Sigmoid colon (tissue), 6 donors: ENCODE measurements at regions not wholly inside any gene's neighbourhood (a gene's known extent, or its start where the extent isn't known, plus 50 kb on each side); places are given as distances from the start of the nearest gene placed in this dataset.

Source experiments
- DNase-seq: peaks from one replicate; pipeline ENCODE4 v3.0.0-alpha.2; 2019
- H3K27ac ChIP-seq, 4 donors: fragments of 200-600 bp; sonication (generic); one replicate each; pipeline ENCODE4 v1.5.1; 2016 to 2019; ENCODE audit warnings: mild to moderate bottlenecking in 1 of 4
- H3K27me3 ChIP-seq, 3 donors: fragments of 200-600 bp; sonication (generic); one replicate each; pipeline ENCODE4 v1.5.1; 2019; ENCODE audit warnings: mild to moderate bottlenecking in 1 of 3
- H3K36me3 ChIP-seq, 4 donors: fragments of 200-600 bp; sonication (generic); one replicate each; pipeline ENCODE4 v1.5.1; 2016 to 2019
- H3K4me1 ChIP-seq, 4 donors: fragments of 200-600 bp; sonication (generic); one replicate each; pipeline ENCODE4 v1.5.1; 2017 to 2019
- H3K4me3 ChIP-seq, 4 donors: fragments of 200-600 bp; sonication (generic); one replicate each; pipeline ENCODE4 v1.5.1; 2017 to 2019; ENCODE audit warnings: mild to moderate bottlenecking in 2 of 4, moderate library complexity in 1 of 4
- H3K9me3 ChIP-seq, 4 donors: fragments of 200-600 bp in 3 of 4; sonication (generic) in 3 of 4; one replicate each; pipeline versions ENCODE4 v1.5.1 to v1.6.1; 2013 to 2019
- EP300 ChIP-seq, 4 donors: sonication (generic); formaldehyde crosslinking; IDR thresholded peaks; one replicate each; pipeline ENCODE4 v1.6.1; 2017; ENCODE audit warnings: antibody characterized with exemption in 4 of 4
- POLR2A ChIP-seq, 2 donors: fragments of 450-650 bp; IDR thresholded peaks; one replicate each; pipeline ENCODE4 v1.6.1; 2016; ENCODE audit warnings: antibody characterized with exemption in 2 of 2, mild to moderate bottlenecking in 2 of 2, moderate library complexity in 2 of 2
- POLR2AphosphoS5 ChIP-seq, 4 donors: sonication (generic); formaldehyde crosslinking; IDR thresholded peaks; one replicate each; pipeline ENCODE4 v1.6.1; 2017; ENCODE audit warnings: antibody characterized with exemption in 4 of 4
- WGBS, 2 donors: extraction: QIAGEN DNeasy Blood & Tissue Kit; methylation state at CpG; one replicate each; pipeline ENCODE4 v1.1.7; 2013; 5-methylcytosine and 5-hydroxymethylcytosine counted together
- intact Hi-C: fragments of 100-400 bp; cut with DNase I; formaldehyde crosslinking; loops from one replicate; pipeline ENCODE4 v1.15.1; 2023
- TF ChIP-seq, protein P1 (sequence below), 4 experiments: fragments of 450-650 bp in 3 of 4; fragments of 200-600 bp in 1 of 4; IDR thresholded peaks; one replicate each; pipeline ENCODE4 v1.5.1; 2016 to 2019; ENCODE audit warnings: antibody characterized with exemption in 4 of 4, mild to moderate bottlenecking in 3 of 4, moderate library complexity in 2 of 4
- donor health status: healthy with polysubstance abuse.
- donor health status: healthy.

DNA sequence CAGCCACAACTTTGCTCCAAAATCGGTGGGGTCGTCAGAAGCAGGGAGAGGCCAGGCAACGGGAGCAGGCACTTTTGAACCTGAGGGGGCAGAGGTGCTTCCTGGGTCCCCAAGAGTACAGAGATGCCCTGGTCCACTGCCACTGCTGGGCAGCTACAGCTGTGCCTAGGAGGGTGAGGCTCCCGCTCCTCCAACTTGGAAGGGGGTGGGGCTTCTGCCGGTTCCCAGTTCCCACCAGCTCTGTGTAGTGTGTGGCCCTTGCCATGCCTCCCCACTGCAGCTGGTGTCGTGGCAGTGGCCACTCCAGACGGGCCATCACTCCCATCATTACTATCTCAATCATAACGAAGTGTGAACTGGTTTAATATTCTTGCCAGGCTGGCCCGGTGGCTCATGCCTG, 1496.3 kb downstream of the PCDH7 start:
- DNase-seq: no peak
- no peaks in the 10 kb centered on the region for H3K36me3 ChIP-seq
- no peaks in the 10 kb centered on the region for H3K27me3 ChIP-seq
- no peak overlapping the region for H3K4me3 ChIP-seq
- 88 to 91% methylated on average over 9 of the region's 9 CpGs for WGBS, 2 donors
- H3K27ac ChIP-seq: no peak overlapping the region
- no peaks in the 10 kb centered on the region for H3K4me1 ChIP-seq
- intact Hi-C loops: no loop called here
- TF ChIP-seq EP300 (IDR thresholded peaks at IDR 0.05) (no peak), POLR2AphosphoS5 (IDR thresholded peaks at IDR 0.05) (no peak), POLR2A (IDR thresholded peaks at IDR 0.05) (no peak)
- TF ChIP-seq, protein P1, sequence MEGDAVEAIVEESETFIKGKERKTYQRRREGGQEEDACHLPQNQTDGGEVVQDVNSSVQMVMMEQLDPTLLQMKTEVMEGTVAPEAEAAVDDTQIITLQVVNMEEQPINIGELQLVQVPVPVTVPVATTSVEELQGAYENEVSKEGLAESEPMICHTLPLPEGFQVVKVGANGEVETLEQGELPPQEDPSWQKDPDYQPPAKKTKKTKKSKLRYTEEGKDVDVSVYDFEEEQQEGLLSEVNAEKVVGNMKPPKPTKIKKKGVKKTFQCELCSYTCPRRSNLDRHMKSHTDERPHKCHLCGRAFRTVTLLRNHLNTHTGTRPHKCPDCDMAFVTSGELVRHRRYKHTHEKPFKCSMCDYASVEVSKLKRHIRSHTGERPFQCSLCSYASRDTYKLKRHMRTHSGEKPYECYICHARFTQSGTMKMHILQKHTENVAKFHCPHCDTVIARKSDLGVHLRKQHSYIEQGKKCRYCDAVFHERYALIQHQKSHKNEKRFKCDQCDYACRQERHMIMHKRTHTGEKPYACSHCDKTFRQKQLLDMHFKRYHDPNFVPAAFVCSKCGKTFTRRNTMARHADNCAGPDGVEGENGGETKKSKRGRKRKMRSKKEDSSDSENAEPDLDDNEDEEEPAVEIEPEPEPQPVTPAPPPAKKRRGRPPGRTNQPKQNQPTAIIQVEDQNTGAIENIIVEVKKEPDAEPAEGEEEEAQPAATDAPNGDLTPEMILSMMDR (IDR thresholded peaks at IDR 0.05): no peak
- no peaks in the 10 kb centered on the region for H3K9me3 ChIP-seq

DNA sequence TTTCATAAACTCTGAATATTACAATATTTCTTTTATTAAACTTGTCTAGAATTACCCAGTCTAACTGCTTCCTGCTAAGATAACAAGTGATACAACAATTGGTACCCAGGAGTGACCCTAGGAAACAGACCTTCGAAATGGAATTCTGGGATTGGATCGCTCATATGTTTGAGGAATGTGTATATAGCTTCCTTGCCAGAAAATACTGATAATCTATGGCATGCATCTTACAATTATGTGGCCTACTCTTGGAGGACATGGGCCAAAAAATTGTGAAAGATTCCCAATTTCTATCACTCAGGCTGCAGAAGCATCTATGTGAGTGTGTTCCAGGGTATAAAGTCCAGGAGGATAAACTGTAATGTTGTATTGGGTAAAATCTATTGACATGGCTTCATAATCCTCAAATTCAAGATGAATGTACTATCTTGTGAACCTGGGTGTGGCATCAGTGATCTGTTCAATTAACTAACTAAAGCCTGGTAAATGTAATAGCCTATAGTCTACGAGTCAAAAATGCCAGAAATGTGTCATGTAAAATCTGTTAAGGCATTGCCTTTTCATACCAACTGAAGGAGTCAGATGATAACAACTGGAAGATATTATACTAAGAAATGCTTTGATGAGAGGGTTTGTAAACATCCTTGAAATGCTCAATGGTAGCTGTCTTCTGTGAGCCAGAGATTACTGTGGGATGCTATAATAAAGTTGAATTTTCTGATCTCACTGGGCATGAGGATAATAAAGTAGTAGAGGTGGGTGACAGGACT, 1499.3 kb downstream of the PCDH7 start:
- Histone ChIP-seq H3K4me3 (no peak overlapping the region), H3K36me3 (no peaks in the 10 kb centered on the region), H3K27me3 (no peaks in the 10 kb centered on the region), H3K27ac (no peak overlapping the region), H3K4me1 (no peaks in the 10 kb centered on the region), H3K9me3 (peaks cover 0 to 4% (median 0%) of the 10 kb centered on the region in 4 donors)
- intact Hi-C loops: no loop called here
- 57 to 86% methylated on average over 3 of the region's 3 CpGs for WGBS, 2 donors
- DNase-seq: no peak
- TF ChIP-seq POLR2A (IDR thresholded peaks at IDR 0.05) (no peak), EP300 (IDR thresholded peaks at IDR 0.05) (no peak), POLR2AphosphoS5 (IDR thresholded peaks at IDR 0.05) (no peak)
- TF ChIP-seq, protein P1 (IDR thresholded peaks at IDR 0.05): no peak

DNA sequence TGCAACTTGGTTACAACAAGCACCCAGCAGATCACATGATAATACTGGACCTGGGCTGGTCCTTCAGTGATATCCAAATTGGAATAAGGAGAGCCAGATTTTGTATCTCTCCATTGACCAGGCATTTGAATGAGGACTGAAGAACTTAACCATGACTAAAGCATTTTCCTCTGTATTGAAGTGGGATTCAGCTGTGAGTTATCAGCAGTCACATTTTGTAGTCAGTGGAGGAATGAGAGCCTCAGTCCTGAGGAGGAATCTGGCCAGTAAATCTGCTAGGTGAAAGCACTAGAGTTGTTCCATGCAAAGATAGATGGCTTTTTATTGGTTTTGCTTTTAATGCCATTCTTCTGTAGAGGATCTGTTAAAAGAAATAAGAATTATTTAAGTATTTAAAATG, 1506.0 kb downstream of the PCDH7 start:
- no peak for DNase-seq
- Histone ChIP-seq H3K4me1 (no peaks in the 10 kb centered on the region), H3K9me3 (peaks cover 0 to 4% (median 0%) of the 10 kb centered on the region in 4 donors), H3K4me3 (no peak overlapping the region), H3K36me3 (no peaks in the 10 kb centered on the region), H3K27me3 (no peaks in the 10 kb centered on the region), H3K27ac (no peak overlapping the region)
- intact Hi-C loops: no loop called here
- TF ChIP-seq, protein P1 (IDR thresholded peaks at IDR 0.05): no peak
- no peak for TF ChIP-seq EP300 (IDR thresholded peaks at IDR 0.05)
- no peak for TF ChIP-seq POLR2A (IDR thresholded peaks at IDR 0.05)
- no peak for TF ChIP-seq POLR2AphosphoS5 (IDR thresholded peaks at IDR 0.05)

DNA sequence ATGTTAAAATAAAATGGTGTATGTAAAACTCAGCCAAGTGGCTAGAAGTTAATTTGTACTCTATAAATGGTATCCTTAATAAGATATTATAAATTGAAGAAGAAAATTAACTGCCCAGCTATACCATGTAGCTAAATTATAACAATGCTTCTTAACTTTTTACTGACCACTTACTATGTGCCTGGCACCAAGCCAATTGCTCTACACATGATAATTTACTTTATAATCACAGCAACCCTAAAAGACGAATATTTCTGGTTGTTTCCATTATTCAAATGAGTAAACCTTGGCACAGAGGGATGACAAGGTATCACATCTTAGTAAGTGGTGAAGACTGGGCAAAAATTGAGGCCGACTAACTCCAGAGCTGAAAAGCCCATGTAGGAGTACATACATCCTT, 1506.6 kb downstream of the PCDH7 start:
- Histone ChIP-seq H3K27ac (no peak overlapping the region), H3K4me3 (no peak overlapping the region), H3K36me3 (no peaks in the 10 kb centered on the region), H3K4me1 (no peaks in the 10 kb centered on the region), H3K27me3 (no peaks in the 10 kb centered on the region), H3K9me3 (peaks cover 0 to 4% (median 0%) of the 10 kb centered on the region in 4 donors)
- no peak for TF ChIP-seq POLR2A (IDR thresholded peaks at IDR 0.05)
- no peak for TF ChIP-seq EP300 (IDR thresholded peaks at IDR 0.05)
- no peak for TF ChIP-seq POLR2AphosphoS5 (IDR thresholded peaks at IDR 0.05)
- TF ChIP-seq, protein P1 (IDR thresholded peaks at IDR 0.05): no peak
- no peak for DNase-seq
- intact Hi-C loops: no loop called here
- WGBS, 2 donors: 70 to 77% methylated on average over 2 of the region's 2 CpGs

DNA sequence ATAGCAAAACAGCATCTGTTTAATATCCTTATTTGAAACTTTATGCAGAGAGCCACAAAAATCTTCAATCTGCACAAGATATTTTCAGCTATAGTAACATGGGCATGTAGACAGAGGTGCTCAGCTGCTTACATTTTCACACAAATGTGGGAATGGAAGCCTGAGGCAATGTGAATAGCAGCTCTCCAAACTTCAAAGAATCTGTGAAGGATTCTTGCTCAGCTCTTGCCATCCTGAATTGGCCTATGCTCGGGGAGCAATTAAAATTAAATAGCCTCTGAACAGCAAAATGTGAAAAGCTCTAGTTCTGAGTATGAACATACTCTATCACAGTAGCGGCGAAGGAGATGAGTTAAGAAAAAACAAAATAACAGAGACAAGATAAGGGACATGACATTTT, 1523.8 kb downstream of the PCDH7 start:
- TF ChIP-seq EP300 (IDR thresholded peaks at IDR 0.05): no peak
- TF ChIP-seq POLR2AphosphoS5 (IDR thresholded peaks at IDR 0.05): no peak
- TF ChIP-seq POLR2A (IDR thresholded peaks at IDR 0.05): no peak
- TF ChIP-seq, protein P1 (IDR thresholded peaks at IDR 0.05): no peak
- intact Hi-C loops: no loop called here
- WGBS, 2 donors: 64 to 82% methylated on average over 3 of the region's 3 CpGs

More for the DNA sequence above, 1523.8 kb downstream of the PCDH7 start:
- no peak overlapping the region for H3K27ac ChIP-seq
- H3K27me3 ChIP-seq: no peaks in the 10 kb centered on the region
- DNase-seq: no peak
- no peaks in the 10 kb centered on the region for H3K9me3 ChIP-seq
- no peak overlapping the region for H3K4me3 ChIP-seq
- H3K36me3 ChIP-seq: no peaks in the 10 kb centered on the region
- no peaks in the 10 kb centered on the region for H3K4me1 ChIP-seq
